ENCODE measurements at regions not wholly inside any gene's neighbourhood (a gene's known extent, or its start where the extent isn't known, plus 50 kb on each side); places are given as distances from the start of the nearest gene placed in this dataset.

GRCh38 chr9:87435189-87435880 lies 62.3 kb upstream of the DAPK1 start:
- no peak for TF ChIP-seq CTCF (IDR thresholded peaks at IDR 0.05; ENCODE audit: control insufficient read depth, extremely low read depth, insufficient read depth)
- DNase-seq (ENCODE audit: low read depth) = no peak

GRCh38 chr9:87436716-87437115 lies 61.0 kb upstream of the DAPK1 start:
- no peak for DNase-seq (ENCODE audit: low read depth)
- no peak for TF ChIP-seq CTCF (IDR thresholded peaks at IDR 0.05; ENCODE audit: control insufficient read depth, extremely low read depth, insufficient read depth)
- H3K4me3 ChIP-seq (ENCODE audit: low read depth, low read length) = no peak overlapping the region

More at GRCh38 chr9:87435189-87435880, 62.3 kb upstream of the DAPK1 start:
- no peak overlapping the region for H3K4me3 ChIP-seq (ENCODE audit: low read depth, low read length)

- no peak overlapping the region for H3K4me3 ChIP-seq (ENCODE audit: low read depth, low read length)
- no peak for TF ChIP-seq CTCF (IDR thresholded peaks at IDR 0.05; ENCODE audit: control insufficient read depth, extremely low read depth, insufficient read depth)
- DNase-seq (ENCODE audit: low read depth) = no peak
Observed at GRCh38 chr9:87437966-87438365, 59.7 kb upstream of the DAPK1 start.

- no peak for TF ChIP-seq CTCF (IDR thresholded peaks at IDR 0.05; ENCODE audit: control insufficient read depth, extremely low read depth, insufficient read depth)
- H3K4me3 ChIP-seq (ENCODE audit: low read depth, low read length) = no peak overlapping the region
- no peak for DNase-seq (ENCODE audit: low read depth)
Observed at GRCh38 chr9:87441251-87441650, 56.4 kb upstream of the DAPK1 start.

- TF ChIP-seq CTCF (IDR thresholded peaks at IDR 0.05; ENCODE audit: control insufficient read depth, extremely low read depth, insufficient read depth) = no peak
- no peak for DNase-seq (ENCODE audit: low read depth)
- H3K4me3 ChIP-seq (ENCODE audit: low read depth, low read length) = no peak overlapping the region
Observed at GRCh38 chr9:87442451-87442850, 55.2 kb upstream of the DAPK1 start.

GRCh38 chr9:87443006-87443405 lies 54.7 kb upstream of the DAPK1 start:
- DNase-seq (ENCODE audit: low read depth) = no peak

More at GRCh38 chr9:87443006-87443405, 54.7 kb upstream of the DAPK1 start:
- TF ChIP-seq CTCF (IDR thresholded peaks at IDR 0.05; ENCODE audit: control insufficient read depth, extremely low read depth, insufficient read depth) = no peak
- no peak overlapping the region for H3K4me3 ChIP-seq (ENCODE audit: low read depth, low read length)
